Smooth muscle cell (in vitro differentiated cells): ENCODE measurements at regions not wholly inside any gene's neighbourhood (a gene's known extent, or its start where the extent isn't known, plus 50 kb on each side); places are given as distances from the start of the nearest gene placed in this dataset.

ENCODE experiments used
- DNase-seq: peaks from one replicate; lab custom pipeline; 2025; ENCODE audit not compliant: unreplicated experiment; lab: John Stamatoyannopoulos, UW
- H2AFZ ChIP-seq: fragments of 200-600 bp; sonication (generic); 2 replicates; pipeline ENCODE4 v1.6.0; 2016; ENCODE audit warnings: antibody characterized with exemption, low read depth, mild to moderate bottlenecking
- H3F3A ChIP-seq: fragments of 200-600 bp; sonication (generic); 2 replicates; pipeline ENCODE4 v1.6.0; 2017; ENCODE audit warnings: antibody characterized with exemption, low read depth
- H3K27ac ChIP-seq: fragments of 200-600 bp; sonication (generic); 2 replicates; pipeline ENCODE4 v1.5.1; 2016; ENCODE audit warnings: low read depth, mild to moderate bottlenecking
- H3K27me3 ChIP-seq: fragments of 200-600 bp; sonication (generic); 2 replicates; pipeline ENCODE4 v1.6.1; 2016; ENCODE audit warnings: low read depth, mild to moderate bottlenecking
- H3K36me3 ChIP-seq: fragments of 200-600 bp; sonication (generic); 2 replicates; pipeline ENCODE4 v1.5.1; 2016; ENCODE audit warnings: low read depth
- H3K4me1 ChIP-seq: fragments of 200-600 bp; sonication (generic); 2 replicates; pipeline ENCODE4 v1.5.1; 2016; ENCODE audit warnings: low read depth
- H3K4me2 ChIP-seq: fragments of 200-600 bp; sonication (generic); 2 replicates; pipeline ENCODE4 v1.6.0; 2016; ENCODE audit warnings: mild to moderate bottlenecking
- H3K4me3 ChIP-seq: fragments of 200-600 bp; sonication (generic); 2 replicates; pipeline ENCODE4 v1.5.1; 2016; ENCODE audit warnings: mild to moderate bottlenecking
- H3K79me2 ChIP-seq: fragments of 200-600 bp; sonication (generic); 2 replicates; pipeline ENCODE4 v1.6.0; 2016; ENCODE audit warnings: low read depth, mild to moderate bottlenecking
- H3K9ac ChIP-seq: fragments of 200-600 bp; sonication (generic); 2 replicates; pipeline ENCODE4 v1.6.0; 2016; ENCODE audit warnings: low read depth
- H3K9me3 ChIP-seq: fragments of 200-600 bp; sonication (generic); replicated peaks from 2 replicates; pipeline ENCODE4 v1.5.1; 2016; ENCODE audit warnings: low read depth
- H4K20me1 ChIP-seq: fragments of 200-600 bp; sonication (generic); 2 replicates; pipeline ENCODE4 v1.6.0; 2016; ENCODE audit warnings: low read depth
- CTCF ChIP-seq: fragments of 200-600 bp; sonication (generic); IDR thresholded peaks from 2 replicates; pipeline ENCODE4 v1.5.1; 2017; ENCODE audit warnings: borderline replicate concordance, mild to moderate bottlenecking, antibody characterized with exemption; ENCODE audit not compliant: insufficient read depth, poor library complexity, severe bottlenecking
- WGBS: methylation state at CpG from one replicate; pipeline ENCODE4 v1.1.7; 2016; ENCODE audit warnings: low lambda C conversion rate; 5-methylcytosine and 5-hydroxymethylcytosine counted together

GRCh38 chr5:15385553-15385952, 114.4 kb upstream of the FBXL7 start:
- Histone ChIP-seq H3K4me2 (no peak overlapping the region), H3K27me3 (peaks cover 5% of the 10 kb centered on the region), H3K4me1 (no peaks in the 10 kb centered on the region), H3K79me2 (no peaks in the 10 kb centered on the region), H2AFZ (no peak overlapping the region), H3K27ac (no peak overlapping the region), H3K9ac (no peak overlapping the region), H4K20me1 (no peaks in the 10 kb centered on the region), H3K36me3 (no peaks in the 10 kb centered on the region), H3K4me3 (no peak overlapping the region), H3K9me3 (no peaks in the 10 kb centered on the region), H3F3A (no peaks in the 10 kb centered on the region)
- TF ChIP-seq CTCF = no peak
- DNase-seq = no peak
- 95% methylated on average over 18 of the region's 18 CpGs for WGBS

GRCh38 chr5:15385037-15385436, 114.9 kb upstream of the FBXL7 start:
- H3K36me3 ChIP-seq = no peaks in the 10 kb centered on the region
- no peaks in the 10 kb centered on the region for H3F3A ChIP-seq
- H3K4me1 ChIP-seq = no peaks in the 10 kb centered on the region
- DNase-seq = no peak
- TF ChIP-seq CTCF = no peak
- no peak overlapping the region for H3K9ac ChIP-seq
- H3K9me3 ChIP-seq = no peaks in the 10 kb centered on the region
- H3K79me2 ChIP-seq = no peaks in the 10 kb centered on the region
- H2AFZ ChIP-seq = no peak overlapping the region
- no peaks in the 10 kb centered on the region for H4K20me1 ChIP-seq
- 90% methylated on average over 12 of the region's 12 CpGs for WGBS
- no peak overlapping the region for H3K27ac ChIP-seq
- H3K4me2 ChIP-seq = no peak overlapping the region
- no peak overlapping the region for H3K4me3 ChIP-seq
- H3K27me3 ChIP-seq = peaks cover 8% of the 10 kb centered on the region

- H3K4me1 ChIP-seq = no peaks in the 10 kb centered on the region
- no peak overlapping the region for H3K4me2 ChIP-seq
- WGBS = 94% methylated on average over 16 of the region's 16 CpGs
These were observed 115.4 kb upstream of the FBXL7 start for GRCh38 chr5:15384581-15384980.

More at GRCh38 chr5:15384581-15384980, 115.4 kb upstream of the FBXL7 start:
- Histone ChIP-seq H3K4me3 (no peak overlapping the region), H3K36me3 (no peaks in the 10 kb centered on the region), H3K9me3 (no peaks in the 10 kb centered on the region), H3F3A (no peaks in the 10 kb centered on the region), H3K9ac (no peak overlapping the region), H3K79me2 (no peaks in the 10 kb centered on the region), H4K20me1 (no peaks in the 10 kb centered on the region), H3K27me3 (peaks cover 12% of the 10 kb centered on the region), H2AFZ (no peak overlapping the region), H3K27ac (no peak overlapping the region)
- no peak for TF ChIP-seq CTCF
- DNase-seq = no peak
